Stomach (tissue), 8 donors: ENCODE measurements at regions not wholly inside any gene's neighbourhood (a gene's known extent, or its start where the extent isn't known, plus 50 kb on each side); places are given as distances from the start of the nearest gene placed in this dataset.

Experiments used
- DNase-seq, 2 donors: peaks; one replicate each; pipeline versions ENCODE4 v3.0.0 to v3.0.0-alpha.2; 2013 to 2019
- H3K27ac ChIP-seq, 5 donors: fragments of 200-600 bp in 4 of 5; sonication (generic) in 4 of 5; one replicate each; pipeline ENCODE4 v1.5.1; 2013 to 2019; ENCODE audit warnings: mild to moderate bottlenecking in 1 of 5, moderate library complexity in 1 of 5
- H3K27me3 ChIP-seq, 3 donors: fragments of 200-600 bp; sonication (generic); one replicate each; pipeline ENCODE4 v1.5.1; 2017 to 2019; ENCODE audit warnings: mixed run types in 1 of 3
- H3K36me3 ChIP-seq, 4 donors: fragments of 200-600 bp; sonication (generic); 1 replicate in 3 of 4; 2 replicates in 1 of 4; pipeline ENCODE4 v1.5.1; 2016 to 2019
- H3K4me1 ChIP-seq, 4 donors: fragments of 200-600 bp; sonication (generic); one replicate each; pipeline ENCODE4 v1.5.1; 2016 to 2019
- H3K4me3 ChIP-seq, 4 donors: fragments of 200-600 bp; sonication (generic) in 3 of 4; one replicate each; pipeline ENCODE4 v1.5.1; 2016 to 2019; ENCODE audit warnings: mild to moderate bottlenecking in 1 of 4
- H3K9me3 ChIP-seq, 4 donors: fragments of 200-600 bp; sonication (generic); one replicate each; pipeline ENCODE4 v1.5.1; 2016 to 2019
- EP300 ChIP-seq: sonication (generic); formaldehyde crosslinking; IDR thresholded peaks from one replicate; pipeline ENCODE4 v1.6.1; 2017; ENCODE audit warnings: antibody characterized with exemption
- POLR2A ChIP-seq, 4 donors: fragments of 450-650 bp; IDR thresholded peaks; one replicate each; pipeline ENCODE4 v1.6.1; 2016; ENCODE audit warnings: antibody characterized with exemption in 4 of 4, control low read depth in 2 of 4, mild to moderate bottlenecking in 1 of 4, moderate library complexity in 1 of 4
- POLR2AphosphoS5 ChIP-seq, 3 donors: sonication (generic); formaldehyde crosslinking; IDR thresholded peaks; one replicate each; pipeline ENCODE4 v1.6.1; 2016; ENCODE audit warnings: antibody characterized with exemption in 3 of 3
- WGBS, 5 donors: extraction: QIAGEN DNeasy Blood & Tissue Kit in 3 of 5; methylation state at CpG; one replicate each; pipeline versions ENCODE4 v1.1.5 to v1.1.7; 2013 to 2018; 5-methylcytosine and 5-hydroxymethylcytosine counted together
- intact Hi-C: fragments of 100-400 bp; cut with DNase I; formaldehyde crosslinking; loops from one replicate; pipeline ENCODE4 v1.15.1; 2023; ENCODE audit warnings: low total_unique reads
- TF ChIP-seq, protein P1 (sequence below), 7 experiments: fragments of 450-650 bp in 4 of 7; fragments of 200-600 bp in 3 of 7; sonication (generic) in 3 of 7; IDR thresholded peaks; one replicate each; pipeline ENCODE4 v1.5.1; 2016 to 2019; ENCODE audit warnings: antibody characterized with exemption in 7 of 7, control low read depth in 2 of 7, mild to moderate bottlenecking in 1 of 7
- donor health status: healthy with polysubstance abuse.
- donor health status: Bipolar disorder and iron deficiency.
- donor health status: healthy.

DNA sequence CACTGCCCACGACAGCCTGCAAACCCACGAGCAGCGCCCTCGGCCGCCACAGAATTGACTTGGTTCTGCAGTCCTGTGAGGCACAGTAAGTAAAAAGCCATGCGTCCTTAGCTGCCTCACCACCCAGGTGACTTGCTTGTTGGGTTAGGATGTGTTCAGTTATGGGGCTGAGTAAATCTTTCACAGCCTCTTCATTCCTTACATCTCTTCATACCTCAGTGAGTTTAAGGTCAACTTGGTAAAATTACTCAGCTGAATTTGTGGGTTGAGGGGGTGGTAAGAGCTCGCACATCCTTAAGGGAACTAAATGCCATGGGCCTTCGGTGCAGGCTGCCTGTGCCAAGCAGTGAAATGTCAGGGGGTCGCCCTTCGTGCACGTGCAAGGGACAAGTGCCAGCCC, 165.2 kb upstream of the ALKAL2 start:
- H3K36me3 ChIP-seq, result no peaks in the 10 kb centered on the region
- intact Hi-C loops, result no loop called here
- H3K4me3 ChIP-seq, result no peak overlapping the region
- no peaks in the 10 kb centered on the region for H3K4me1 ChIP-seq
- no peak for DNase-seq
- TF ChIP-seq EP300 (no peak), POLR2A (IDR thresholded peaks at IDR 0.05) (no peak), POLR2AphosphoS5 (IDR thresholded peaks at IDR 0.05) (no peak)
- TF ChIP-seq, protein P1, sequence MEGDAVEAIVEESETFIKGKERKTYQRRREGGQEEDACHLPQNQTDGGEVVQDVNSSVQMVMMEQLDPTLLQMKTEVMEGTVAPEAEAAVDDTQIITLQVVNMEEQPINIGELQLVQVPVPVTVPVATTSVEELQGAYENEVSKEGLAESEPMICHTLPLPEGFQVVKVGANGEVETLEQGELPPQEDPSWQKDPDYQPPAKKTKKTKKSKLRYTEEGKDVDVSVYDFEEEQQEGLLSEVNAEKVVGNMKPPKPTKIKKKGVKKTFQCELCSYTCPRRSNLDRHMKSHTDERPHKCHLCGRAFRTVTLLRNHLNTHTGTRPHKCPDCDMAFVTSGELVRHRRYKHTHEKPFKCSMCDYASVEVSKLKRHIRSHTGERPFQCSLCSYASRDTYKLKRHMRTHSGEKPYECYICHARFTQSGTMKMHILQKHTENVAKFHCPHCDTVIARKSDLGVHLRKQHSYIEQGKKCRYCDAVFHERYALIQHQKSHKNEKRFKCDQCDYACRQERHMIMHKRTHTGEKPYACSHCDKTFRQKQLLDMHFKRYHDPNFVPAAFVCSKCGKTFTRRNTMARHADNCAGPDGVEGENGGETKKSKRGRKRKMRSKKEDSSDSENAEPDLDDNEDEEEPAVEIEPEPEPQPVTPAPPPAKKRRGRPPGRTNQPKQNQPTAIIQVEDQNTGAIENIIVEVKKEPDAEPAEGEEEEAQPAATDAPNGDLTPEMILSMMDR (IDR thresholded peaks at IDR 0.05), result no peak
- H3K27me3 ChIP-seq, result peaks cover 0 to 13% (median 0%) of the 10 kb centered on the region in 3 donors
- H3K9me3 ChIP-seq, result no peaks in the 10 kb centered on the region
- 81 to 89% (median 86%) methylated on average over 11 of the region's 11 CpGs for WGBS, 5 donors
- no peak overlapping the region for H3K27ac ChIP-seq

DNA sequence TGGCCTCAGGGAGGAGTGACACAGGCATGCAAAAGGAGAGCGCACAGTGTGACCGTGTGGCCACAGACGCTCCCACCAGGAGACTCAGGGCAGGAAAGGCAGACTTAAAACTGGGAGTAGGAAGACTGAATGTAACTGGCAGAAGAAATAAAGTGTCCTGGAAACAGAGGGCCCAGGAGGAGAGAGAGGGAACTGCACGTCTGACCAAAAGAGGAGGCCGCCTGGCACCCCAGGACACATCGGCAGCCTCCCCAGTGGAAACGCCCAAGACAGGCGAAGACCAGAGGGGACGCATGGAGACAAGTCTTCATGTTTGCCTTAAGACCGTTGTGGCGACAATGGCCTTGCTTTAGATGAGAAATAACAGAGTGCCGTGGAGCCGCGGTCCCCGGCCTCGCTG, 163.6 kb upstream of the ALKAL2 start:
- H3K36me3 ChIP-seq, result no peaks in the 10 kb centered on the region
- WGBS, 5 donors, result 95 to 98% (median 95%) methylated on average over 16 of the region's 16 CpGs
- no peak overlapping the region for H3K4me3 ChIP-seq
- H3K4me1 ChIP-seq, result peaks cover 0 to 5% (median 0%) of the 10 kb centered on the region in 4 donors
- H3K27me3 ChIP-seq, result peaks cover 0 to 13% (median 0%) of the 10 kb centered on the region in 3 donors
- DNase-seq, result no peak
- no peaks in the 10 kb centered on the region for H3K9me3 ChIP-seq
- TF ChIP-seq, protein P1 (IDR thresholded peaks at IDR 0.05), result no peak
- TF ChIP-seq POLR2A (IDR thresholded peaks at IDR 0.05) (no peak), POLR2AphosphoS5 (IDR thresholded peaks at IDR 0.05) (no peak)
- no peak overlapping the region for H3K27ac ChIP-seq
- intact Hi-C loops, result no loop called here

DNA sequence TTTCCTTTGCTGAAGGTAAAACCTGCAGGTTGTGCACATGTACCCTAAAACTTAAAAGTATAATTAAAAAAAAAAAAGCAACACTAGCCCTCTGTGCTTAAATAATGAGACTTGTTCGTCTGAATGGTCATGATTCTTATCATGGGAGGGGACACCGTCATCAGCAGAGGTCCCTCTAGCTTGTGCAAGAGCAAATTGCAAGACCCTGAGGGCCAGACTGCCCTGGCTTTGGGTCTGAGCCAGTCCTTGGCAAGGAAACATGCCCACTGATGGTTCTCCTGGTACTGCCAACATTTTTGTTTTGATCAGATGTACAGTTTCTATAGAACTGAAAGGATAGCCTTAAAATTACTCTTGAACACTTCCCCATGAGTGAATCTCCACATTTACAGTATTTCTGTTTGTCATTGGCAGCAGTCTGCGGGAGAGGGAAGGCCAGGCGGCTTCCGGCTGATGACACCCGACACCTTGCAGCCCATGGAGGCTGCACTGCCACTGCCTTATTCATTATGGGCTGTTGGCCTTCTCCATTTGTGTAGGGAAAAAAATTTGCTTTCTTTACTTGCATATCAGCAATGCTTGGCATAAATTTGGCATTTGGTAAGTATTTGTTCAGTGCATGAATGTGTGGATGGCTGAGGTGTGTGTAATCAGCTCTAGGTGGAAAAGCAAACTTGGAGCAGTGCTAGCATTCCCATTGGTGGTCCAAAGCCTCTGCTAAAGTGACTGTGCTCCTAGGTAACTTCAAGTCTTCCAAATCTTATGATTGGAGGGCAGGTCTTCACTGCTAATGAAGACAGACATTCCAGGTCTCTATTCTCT, 161.6 kb upstream of the ALKAL2 start:
- no peak for DNase-seq
- Histone ChIP-seq H3K4me3 (no peak overlapping the region), H3K4me1 (peaks cover 0 to 5% (median 0%) of the 10 kb centered on the region in 4 donors), H3K27me3 (peaks cover 0 to 6% (median 0%) of the 10 kb centered on the region in 3 donors), H3K36me3 (no peaks in the 10 kb centered on the region), H3K27ac (no peak overlapping the region), H3K9me3 (no peaks in the 10 kb centered on the region)
- intact Hi-C loops, result no loop called here
- WGBS, 5 donors, result 22 to 59% (median 50%) methylated on average over 6 of the region's 6 CpGs
- no peak for TF ChIP-seq EP300
- TF ChIP-seq POLR2A (IDR thresholded peaks at IDR 0.05), result no peak
- TF ChIP-seq, protein P1 (IDR thresholded peaks at IDR 0.05), result no peak
- no peak for TF ChIP-seq POLR2AphosphoS5 (IDR thresholded peaks at IDR 0.05)

DNA sequence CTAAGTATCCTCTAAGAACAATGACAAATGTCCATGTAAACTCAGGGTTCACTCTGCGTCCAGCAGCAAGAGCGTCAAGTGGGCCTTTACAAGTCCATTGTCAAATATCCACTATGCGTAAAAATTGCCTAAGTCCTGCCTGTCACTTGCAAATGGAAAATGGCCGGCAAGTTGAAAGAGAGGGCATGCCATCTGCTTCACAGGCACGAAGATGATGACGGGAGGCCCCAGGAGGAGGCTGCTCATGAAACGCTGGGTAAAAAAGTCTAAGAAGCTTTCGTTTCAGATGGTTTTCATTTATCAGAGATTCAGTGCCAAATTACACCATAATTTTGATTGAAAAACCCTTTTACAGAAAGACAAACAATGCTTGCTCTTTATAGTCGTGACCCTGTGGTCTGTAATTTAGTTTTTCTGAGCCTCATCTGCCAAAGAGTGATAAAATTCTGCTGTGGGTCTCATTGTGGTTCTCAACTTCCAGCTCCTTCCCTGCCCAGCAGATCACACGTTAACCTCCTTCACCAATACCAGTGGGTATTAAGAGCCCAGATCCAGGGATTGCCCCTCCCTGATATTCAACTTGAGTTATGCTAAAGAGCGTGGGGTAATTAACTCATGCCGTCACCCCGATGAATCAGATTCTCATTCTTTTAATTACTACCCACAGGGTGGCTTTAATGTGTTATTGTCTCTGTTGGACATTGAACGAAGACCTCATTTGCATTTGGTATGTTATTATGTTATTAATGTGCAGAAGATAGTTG, 160.2 kb upstream of the ALKAL2 start:
- no peak overlapping the region for H3K4me3 ChIP-seq
- DNase-seq, result no peak
- peaks cover 0 to 5% (median 0%) of the 10 kb centered on the region in 4 donors for H3K4me1 ChIP-seq
- TF ChIP-seq POLR2AphosphoS5 (IDR thresholded peaks at IDR 0.05) (no peak), EP300 (no peak), POLR2A (IDR thresholded peaks at IDR 0.05) (no peak)
- TF ChIP-seq, protein P1 (IDR thresholded peaks at IDR 0.05), result no peak
- WGBS, 5 donors, result 82 to 92% (median 88%) methylated on average over 14 of the region's 14 CpGs
- no peak overlapping the region for H3K27ac ChIP-seq
- intact Hi-C loops, result no loop called here
- peaks cover 0 to 5% (median 0%) of the 10 kb centered on the region in 3 donors for H3K27me3 ChIP-seq
- no peaks in the 10 kb centered on the region for H3K9me3 ChIP-seq
- no peaks in the 10 kb centered on the region for H3K36me3 ChIP-seq
